IPS-18a (cell line): ENCODE measurements at regions not wholly inside any gene's neighbourhood (a gene's known extent, or its start where the extent isn't known, plus 50 kb on each side); places are given as distances from the start of the nearest gene placed in this dataset.
"Not testable (repeated sequence)": the region's sequence is repeated elsewhere in the genome, so short reads cannot be mapped to it uniquely, and the experiment has no call there.

Experiments used
- H3K27ac ChIP-seq: one replicate; pipeline ENCODE4 v1.5.1; 2013; ENCODE audit warnings: low read length
- H3K27me3 ChIP-seq: one replicate; pipeline ENCODE4 v1.6.1; 2013; ENCODE audit warnings: mild to moderate bottlenecking, low read length; ENCODE audit not compliant: control insufficient read depth, insufficient read depth
- H3K36me3 ChIP-seq: one replicate; pipeline ENCODE4 v1.6.1; 2013; ENCODE audit warnings: low read depth, low read length; ENCODE audit not compliant: control insufficient read depth
- H3K4me1 ChIP-seq: one replicate; pipeline ENCODE4 v1.6.1; 2013; ENCODE audit warnings: low read depth, low read length; ENCODE audit not compliant: control insufficient read depth
- H3K4me3 ChIP-seq: one replicate; pipeline ENCODE4 v1.5.1; 2013; ENCODE audit warnings: low read length
- H3K9ac ChIP-seq: one replicate; pipeline ENCODE4 v1.6.1; 2013; ENCODE audit warnings: mild to moderate bottlenecking, low read length, moderate library complexity
- H3K9me3 ChIP-seq: one replicate; pipeline ENCODE4 v1.6.1; 2013; ENCODE audit warnings: low read depth, low read length; ENCODE audit not compliant: control insufficient read depth

- Histone ChIP-seq H3K9me3 (no peaks in the 10 kb centered on the region), H3K4me1 (no peaks in the 10 kb centered on the region), H3K27ac (no peak overlapping the region), H3K36me3 (no peaks in the 10 kb centered on the region), H3K9ac (no peak overlapping the region), H3K4me3 (no peak overlapping the region), H3K27me3 (no peaks in the 10 kb centered on the region)
These were observed 184.7 kb upstream of the TRPM3 start for GRCh38 chr9:71306134-71306533.

DNA sequence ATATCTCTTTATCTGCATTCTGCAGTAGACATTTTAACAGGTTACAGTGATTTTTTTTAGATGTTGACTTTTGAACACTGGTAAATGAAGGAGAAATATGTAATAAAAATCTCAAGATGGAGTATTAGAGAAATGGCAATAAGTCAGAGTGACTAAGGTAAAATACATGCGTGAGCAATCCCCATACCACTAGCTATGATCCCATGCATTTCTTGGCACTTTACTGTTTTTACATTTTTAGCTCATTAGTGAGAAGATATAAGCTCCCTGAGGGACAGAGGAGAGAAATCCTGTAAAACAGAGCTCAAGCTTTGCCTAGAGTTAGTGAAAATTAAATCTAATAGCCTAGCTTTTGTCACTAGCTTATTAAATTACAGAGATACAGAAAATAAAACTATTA lies 181.9 kb upstream of the TRPM3 start:
- Histone ChIP-seq H3K9me3 (no peaks in the 10 kb centered on the region), H3K4me3 (no peak overlapping the region), H3K4me1 (peaks cover 9% of the 10 kb centered on the region), H3K36me3 (no peaks in the 10 kb centered on the region), H3K27ac (no peak overlapping the region), H3K9ac (no peak overlapping the region), H3K27me3 (no peaks in the 10 kb centered on the region)

- H3K9me3 ChIP-seq = no peaks in the 10 kb centered on the region
- H3K27me3 ChIP-seq = no peaks in the 10 kb centered on the region
- H3K36me3 ChIP-seq = no peaks in the 10 kb centered on the region
- peaks cover 9% of the 10 kb centered on the region for H3K4me1 ChIP-seq
- H3K4me3 ChIP-seq = no peak overlapping the region
- H3K9ac ChIP-seq = no peak overlapping the region
- H3K27ac ChIP-seq = no peak overlapping the region
These were observed 181.4 kb upstream of the TRPM3 start for GRCh38 chr9:71302776-71303175.

DNA sequence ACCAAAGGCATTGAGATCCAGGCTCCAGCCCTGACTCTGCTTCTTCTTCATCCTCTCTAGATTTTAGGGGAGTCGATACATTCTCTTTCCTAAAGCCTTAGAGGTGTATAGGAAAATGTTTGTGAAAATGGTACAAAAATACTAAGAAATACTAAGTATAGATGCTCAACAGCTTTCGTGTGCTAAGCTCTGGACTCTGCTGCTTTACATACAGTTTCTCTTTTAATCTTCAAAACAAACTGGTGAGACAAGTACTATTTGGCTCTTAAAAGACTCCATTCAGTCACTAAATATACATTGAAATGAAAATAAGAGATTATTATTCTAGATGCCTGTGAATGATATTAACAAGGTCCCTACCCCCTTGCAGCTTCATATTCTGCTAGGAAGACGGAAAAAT lies 174.5 kb upstream of the TRPM3 start:
- H3K9ac ChIP-seq = no peak overlapping the region
- peaks cover 9% of the 10 kb centered on the region for H3K4me1 ChIP-seq
- no peak overlapping the region for H3K27ac ChIP-seq
- H3K36me3 ChIP-seq = no peaks in the 10 kb centered on the region
- H3K27me3 ChIP-seq = no peaks in the 10 kb centered on the region
- no peak overlapping the region for H3K4me3 ChIP-seq
- no peaks in the 10 kb centered on the region for H3K9me3 ChIP-seq

DNA sequence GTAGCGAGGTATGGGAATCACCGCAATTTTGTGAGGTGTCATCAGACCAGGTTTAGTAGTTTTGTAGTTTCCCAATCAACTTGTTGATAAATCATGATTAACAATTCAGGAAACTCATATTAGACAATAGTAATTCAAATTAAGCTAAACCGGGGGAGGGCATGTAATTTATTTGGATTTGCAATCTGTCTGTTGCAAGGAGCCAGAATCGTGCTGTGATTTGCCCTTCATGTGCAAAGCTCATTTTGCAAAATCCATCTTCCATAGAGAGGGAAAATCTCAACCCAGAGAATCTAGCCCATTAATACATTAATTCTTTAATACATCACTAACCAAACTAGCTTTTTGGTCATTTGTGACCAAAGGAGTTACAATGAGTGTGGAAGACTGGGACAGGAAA lies 164.7 kb upstream of the TRPM3 start:
- Histone ChIP-seq H3K9me3 (no peaks in the 10 kb centered on the region), H3K9ac (no peak overlapping the region), H3K4me1 (peaks cover 5% of the 10 kb centered on the region), H3K27ac (no peak overlapping the region), H3K36me3 (no peaks in the 10 kb centered on the region), H3K27me3 (no peaks in the 10 kb centered on the region), H3K4me3 (no peak overlapping the region)

DNA sequence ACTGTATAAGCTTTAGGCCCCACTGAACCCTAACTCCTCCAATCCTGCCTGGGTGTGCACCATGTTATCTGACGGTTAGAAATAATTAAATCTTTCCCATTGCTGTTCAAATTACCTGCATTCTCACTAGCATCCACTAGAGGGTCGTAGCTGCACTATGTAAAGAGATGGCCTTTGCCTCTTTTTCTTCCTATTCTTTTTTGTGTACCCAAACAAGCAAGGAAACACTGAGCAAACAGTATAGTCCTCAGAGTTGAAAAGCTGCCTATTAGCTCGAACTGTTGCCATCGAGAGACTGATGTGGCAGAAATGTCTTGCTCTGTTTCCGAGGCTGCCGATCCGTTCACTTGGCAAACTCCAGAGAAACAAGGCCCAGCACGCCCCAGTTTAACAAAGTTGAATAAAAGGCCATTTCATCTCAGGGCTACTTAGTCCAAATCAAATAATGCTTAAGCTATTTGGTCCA lies 163.8 kb upstream of the TRPM3 start:
- Histone ChIP-seq H3K9me3 (no peaks in the 10 kb centered on the region), H3K27ac (no peak overlapping the region), H3K4me3 (no peak overlapping the region), H3K36me3 (no peaks in the 10 kb centered on the region), H3K4me1 (peaks cover 5% of the 10 kb centered on the region), H3K27me3 (no peaks in the 10 kb centered on the region), H3K9ac (no peak overlapping the region)

GRCh38 chr9:71282116-71282515 lies 160.7 kb upstream of the TRPM3 start:
- not testable (repeated sequence) for H3K4me1 ChIP-seq, H3K36me3 ChIP-seq, H3K9ac ChIP-seq, H3K27ac ChIP-seq, H3K4me3 ChIP-seq, H3K27me3 ChIP-seq, H3K9me3 ChIP-seq

DNA sequence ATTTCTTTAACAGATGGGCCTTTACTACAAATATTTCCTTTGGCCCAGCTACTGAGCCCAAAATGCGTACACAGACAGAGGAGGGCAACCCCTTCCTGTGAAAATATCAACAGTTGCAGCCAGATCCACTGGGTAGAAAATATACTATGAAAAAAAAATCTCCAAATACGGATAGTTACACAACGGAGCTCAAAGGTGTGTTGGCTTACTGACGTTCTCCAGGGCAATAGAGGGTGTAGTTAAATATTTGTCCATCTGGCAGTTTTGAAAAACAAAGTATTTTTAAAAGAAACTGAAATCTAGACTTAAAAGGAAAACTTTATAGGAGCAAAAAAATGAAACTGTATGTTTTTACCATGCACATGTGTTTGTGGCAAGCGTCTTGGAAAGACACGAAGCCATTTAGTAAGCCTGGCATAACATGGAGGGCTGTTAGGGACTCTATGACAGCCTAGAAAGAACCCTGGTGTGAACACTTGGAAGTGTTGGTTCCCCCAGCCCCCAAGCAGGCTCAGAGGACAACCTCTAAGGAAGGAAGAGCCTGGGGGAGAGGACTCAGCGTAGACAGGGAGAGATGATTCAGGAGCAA lies 157.8 kb upstream of the TRPM3 start:
- Histone ChIP-seq H3K27ac (no peak overlapping the region), H3K4me3 (no peak overlapping the region), H3K27me3 (no peaks in the 10 kb centered on the region), H3K9ac (no peak overlapping the region), H3K4me1 (no peaks in the 10 kb centered on the region), H3K9me3 (no peaks in the 10 kb centered on the region), H3K36me3 (no peaks in the 10 kb centered on the region)

DNA sequence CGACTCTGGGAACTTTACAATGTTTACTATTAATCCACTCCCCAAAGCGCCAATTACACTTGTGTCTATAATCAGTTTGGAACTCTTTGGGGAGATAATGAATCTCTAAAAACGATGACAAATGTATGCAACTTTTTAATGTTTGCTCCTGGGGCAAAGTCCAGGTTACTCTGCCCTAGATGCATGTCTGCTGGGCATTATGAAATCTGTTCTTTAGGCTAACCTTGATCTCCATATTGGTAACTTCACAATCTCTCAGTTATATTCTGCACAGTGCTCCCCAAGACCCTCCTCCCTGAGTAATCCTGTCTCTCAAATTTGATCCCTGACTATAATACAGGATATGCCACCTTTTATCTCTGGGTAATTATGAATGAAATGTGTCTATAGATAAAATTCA lies 152.2 kb upstream of the TRPM3 start:
- Histone ChIP-seq H3K36me3 (no peaks in the 10 kb centered on the region), H3K4me3 (no peak overlapping the region), H3K27ac (no peak overlapping the region), H3K27me3 (no peaks in the 10 kb centered on the region), H3K9me3 (no peaks in the 10 kb centered on the region), H3K9ac (no peak overlapping the region), H3K4me1 (peaks cover 10% of the 10 kb centered on the region)

DNA sequence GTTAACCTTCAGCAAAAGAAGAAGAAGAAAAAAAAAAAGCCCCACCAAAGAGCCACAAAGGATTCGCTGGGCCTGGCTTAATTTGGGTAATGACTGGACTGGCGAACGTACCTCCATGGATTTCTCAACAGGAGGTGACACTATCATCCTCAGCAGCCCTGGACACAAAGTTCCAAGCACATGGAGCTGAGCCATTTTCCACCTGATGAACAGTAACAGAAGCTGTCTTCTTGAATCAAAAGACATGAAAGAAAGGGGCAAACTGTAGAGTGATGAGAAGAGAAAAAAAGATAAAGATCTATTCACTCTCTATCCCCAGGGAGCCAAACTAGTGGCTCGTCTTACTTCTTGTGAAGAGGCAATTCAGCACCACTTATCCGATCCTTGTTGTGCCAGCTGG lies 150.2 kb upstream of the TRPM3 start:
- H3K9ac ChIP-seq = no peak overlapping the region
- H3K27me3 ChIP-seq = no peaks in the 10 kb centered on the region
- no peak overlapping the region for H3K4me3 ChIP-seq
- H3K4me1 ChIP-seq = peaks cover 10% of the 10 kb centered on the region
- H3K27ac ChIP-seq = no peak overlapping the region
- H3K36me3 ChIP-seq = no peaks in the 10 kb centered on the region
- no peaks in the 10 kb centered on the region for H3K9me3 ChIP-seq

DNA sequence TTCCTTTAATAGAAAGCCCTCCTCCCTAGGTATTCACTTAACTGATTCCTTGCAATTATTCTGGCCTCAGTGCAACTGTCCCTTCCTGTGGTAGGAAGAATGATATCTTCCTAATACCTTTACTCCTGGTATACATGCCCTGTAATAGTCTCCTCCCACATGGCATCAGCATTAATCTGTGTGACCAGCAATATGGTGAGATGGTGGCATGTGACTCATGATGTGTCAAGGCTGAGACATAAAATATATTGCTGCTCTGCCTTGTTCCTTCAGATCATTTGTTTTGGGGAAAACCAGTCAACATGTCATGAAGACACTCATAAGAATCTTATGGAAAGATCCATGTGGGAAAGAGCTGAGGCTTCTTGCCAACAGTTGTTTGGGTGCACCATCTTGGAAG lies 149.1 kb upstream of the TRPM3 start:
- H3K27me3 ChIP-seq = no peaks in the 10 kb centered on the region
- H3K9ac ChIP-seq = no peak overlapping the region
- no peaks in the 10 kb centered on the region for H3K36me3 ChIP-seq
- H3K9me3 ChIP-seq = no peaks in the 10 kb centered on the region
- no peak overlapping the region for H3K27ac ChIP-seq
- peaks cover 10% of the 10 kb centered on the region for H3K4me1 ChIP-seq
- no peak overlapping the region for H3K4me3 ChIP-seq

- no peaks in the 10 kb centered on the region for H3K9me3 ChIP-seq
- H3K27ac ChIP-seq = no peak overlapping the region
- peaks cover 10% of the 10 kb centered on the region for H3K4me1 ChIP-seq
- no peaks in the 10 kb centered on the region for H3K36me3 ChIP-seq
- H3K27me3 ChIP-seq = no peaks in the 10 kb centered on the region
- H3K4me3 ChIP-seq = no peak overlapping the region
- H3K9ac ChIP-seq = no peak overlapping the region
These were observed 148.4 kb upstream of the TRPM3 start for GRCh38 chr9:71269859-71270258.
